Prostate gland (tissue), 2 donors: ENCODE measurements at regions not wholly inside any gene's neighbourhood (a gene's known extent, or its start where the extent isn't known, plus 50 kb on each side); places are given as distances from the start of the nearest gene placed in this dataset.

Source experiments
- POLR2A ChIP-seq: fragments of 450-650 bp; IDR thresholded peaks from one replicate; pipeline ENCODE4 v1.6.1; 2016; ENCODE audit warnings: antibody characterized with exemption, mild to moderate bottlenecking
- POLR2AphosphoS5 ChIP-seq: sonication (generic); formaldehyde crosslinking; IDR thresholded peaks from one replicate; pipeline ENCODE4 v1.6.1; 2017; ENCODE audit warnings: antibody characterized with exemption
- TF ChIP-seq, protein P1 (sequence below), 4 experiments: fragments of 200-600 bp in 2 of 4; fragments of 450-650 bp in 2 of 4; sonication (generic) in 2 of 4; IDR thresholded peaks; 1 replicate in 3 of 4; 2 replicates in 1 of 4; pipeline ENCODE4 v1.5.1; 2016 to 2019; ENCODE audit warnings: antibody characterized with exemption in 4 of 4, mild to moderate bottlenecking in 2 of 4, moderate library complexity in 2 of 4

DNA sequence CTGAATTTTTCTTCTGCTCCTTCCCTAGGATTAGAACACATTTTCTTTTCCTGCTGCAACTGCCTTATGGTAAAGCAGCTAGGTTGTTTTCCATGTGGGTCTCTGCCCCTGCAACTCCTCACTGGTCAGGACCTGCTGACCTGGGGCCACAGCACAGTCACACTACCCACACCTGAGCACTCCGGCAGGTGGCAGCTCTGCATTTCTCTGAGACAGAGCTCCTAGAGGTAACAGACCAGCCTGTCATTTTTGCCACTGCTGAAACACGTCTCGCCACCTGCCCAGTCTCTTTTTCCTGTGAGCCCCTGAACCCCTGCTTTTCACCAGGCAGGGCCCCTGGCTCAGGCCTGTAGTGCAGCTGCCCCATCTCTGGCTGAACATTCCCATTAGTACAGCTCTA, 609.6 kb downstream of the HINT1 start:
- TF ChIP-seq POLR2A = no peak
- TF ChIP-seq, protein P1, sequence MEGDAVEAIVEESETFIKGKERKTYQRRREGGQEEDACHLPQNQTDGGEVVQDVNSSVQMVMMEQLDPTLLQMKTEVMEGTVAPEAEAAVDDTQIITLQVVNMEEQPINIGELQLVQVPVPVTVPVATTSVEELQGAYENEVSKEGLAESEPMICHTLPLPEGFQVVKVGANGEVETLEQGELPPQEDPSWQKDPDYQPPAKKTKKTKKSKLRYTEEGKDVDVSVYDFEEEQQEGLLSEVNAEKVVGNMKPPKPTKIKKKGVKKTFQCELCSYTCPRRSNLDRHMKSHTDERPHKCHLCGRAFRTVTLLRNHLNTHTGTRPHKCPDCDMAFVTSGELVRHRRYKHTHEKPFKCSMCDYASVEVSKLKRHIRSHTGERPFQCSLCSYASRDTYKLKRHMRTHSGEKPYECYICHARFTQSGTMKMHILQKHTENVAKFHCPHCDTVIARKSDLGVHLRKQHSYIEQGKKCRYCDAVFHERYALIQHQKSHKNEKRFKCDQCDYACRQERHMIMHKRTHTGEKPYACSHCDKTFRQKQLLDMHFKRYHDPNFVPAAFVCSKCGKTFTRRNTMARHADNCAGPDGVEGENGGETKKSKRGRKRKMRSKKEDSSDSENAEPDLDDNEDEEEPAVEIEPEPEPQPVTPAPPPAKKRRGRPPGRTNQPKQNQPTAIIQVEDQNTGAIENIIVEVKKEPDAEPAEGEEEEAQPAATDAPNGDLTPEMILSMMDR (IDR thresholded peaks at IDR 0.05) = no peak
- no peak for TF ChIP-seq POLR2AphosphoS5
